Skin epidermis (tissue), 12 donors: ENCODE measurements at regions not wholly inside any gene's neighbourhood (a gene's known extent, or its start where the extent isn't known, plus 50 kb on each side); places are given as distances from the start of the nearest gene placed in this dataset.

Experiments used
- H3K27ac ChIP-seq, 21 experiments: fragments of 200-600 bp; sonication (generic) in 11 of 21; one replicate each; pipeline ENCODE4 v1.5.0; 2020; ENCODE audit warnings: mild to moderate bottlenecking in 3 of 21, inconsistent platforms in 2 of 21, moderate library complexity in 2 of 21
- H3K4me3 ChIP-seq, 7 experiments: fragments of 200-600 bp; sonication (generic) in 2 of 7; one replicate each; pipeline ENCODE4 v1.5.0; 2020; ENCODE audit warnings: inconsistent platforms in 2 of 7, mild to moderate bottlenecking in 2 of 7, moderate library complexity in 1 of 7

- Histone ChIP-seq H3K27ac (no peak overlapping the region), H3K4me3 (no peak overlapping the region)
Observed at GRCh38 chr9:119477197-119477596, 108.0 kb upstream of the BRINP1 start.

GRCh38 chr9:119458068-119458467 lies 88.8 kb upstream of the BRINP1 start:
- Histone ChIP-seq H3K4me3 (no peak overlapping the region), H3K27ac (no peak overlapping the region)

DNA sequence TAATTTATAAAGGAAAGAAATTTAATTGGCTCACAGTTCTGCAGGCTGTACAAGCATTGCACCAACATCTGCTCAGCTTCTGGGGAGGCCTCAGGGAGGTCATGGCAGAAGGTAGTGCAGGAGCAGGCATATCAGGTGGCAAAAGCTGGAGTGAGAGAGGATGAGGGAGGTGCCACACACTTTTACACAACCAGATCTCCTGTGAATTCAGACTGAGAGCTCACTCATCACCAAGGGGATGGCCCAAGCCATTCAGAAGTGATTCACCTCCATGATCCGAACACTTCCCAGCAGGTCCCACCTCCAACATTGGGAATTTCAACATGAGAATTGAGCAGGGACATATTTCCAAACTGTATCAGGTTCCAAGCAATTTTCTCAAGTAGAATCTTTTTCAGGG lies 84.7 kb upstream of the BRINP1 start:
- H3K27ac ChIP-seq: peak overlapping the region in 11 of 21 experiments; percentile 1 to 76 (median 54)

GRCh38 chr9:119453490-119453911 lies 84.3 kb upstream of the BRINP1 start:
- peak overlapping the region in 9 of 21 experiments; percentile 1 to 76 (median 40) for H3K27ac ChIP-seq
- H3K4me3 ChIP-seq: no peak overlapping the region

More for the DNA sequence above, 84.7 kb upstream of the BRINP1 start:
- no peak overlapping the region for H3K4me3 ChIP-seq

DNA sequence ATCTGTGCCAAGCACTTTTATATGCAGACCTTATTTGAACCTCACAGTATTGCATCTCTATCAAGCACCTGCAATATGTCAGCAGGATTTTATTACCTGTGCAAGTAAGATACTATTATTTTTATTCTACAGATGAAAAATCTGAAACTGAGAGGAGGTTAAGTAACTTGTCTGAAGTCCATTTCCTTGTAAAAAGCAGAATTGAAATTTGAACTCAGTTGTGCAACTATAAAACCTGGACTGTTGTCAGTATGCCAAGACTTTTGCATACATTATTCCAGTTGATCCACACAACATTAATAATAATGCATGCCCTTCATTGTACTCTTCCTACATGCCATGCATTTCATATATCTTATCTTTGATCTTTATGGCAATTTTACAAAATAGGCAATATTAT lies 82.2 kb upstream of the BRINP1 start:
- no peak overlapping the region for H3K4me3 ChIP-seq
- no peak overlapping the region for H3K27ac ChIP-seq

DNA sequence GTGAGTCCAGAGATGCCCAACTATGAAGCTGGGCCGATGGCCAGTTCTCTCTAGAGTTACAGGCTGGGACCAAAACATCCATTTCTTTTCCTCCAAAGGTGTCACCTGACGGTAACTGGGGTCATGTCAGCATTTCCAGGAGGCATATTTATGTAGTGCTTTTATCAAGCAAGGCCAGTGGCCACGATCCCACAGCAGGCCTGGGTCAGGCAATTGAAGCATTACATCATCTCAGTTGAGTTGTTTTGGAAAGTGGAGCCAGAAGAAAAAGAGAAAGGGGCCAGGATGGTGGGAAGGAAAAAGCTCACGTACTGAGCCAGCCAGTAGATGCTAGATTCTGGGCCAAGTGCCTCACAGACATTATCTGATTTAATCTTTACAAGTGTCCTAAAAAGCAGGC lies 73.9 kb upstream of the BRINP1 start:
- no peak overlapping the region for H3K27ac ChIP-seq

GRCh38 chr9:119441832-119442231 lies 72.6 kb upstream of the BRINP1 start:
- H3K27ac ChIP-seq: no peak overlapping the region
- H3K4me3 ChIP-seq: no peak overlapping the region

More for the DNA sequence above, 73.9 kb upstream of the BRINP1 start:
- H3K4me3 ChIP-seq: no peak overlapping the region

GRCh38 chr9:119441338-119441737 lies 72.1 kb upstream of the BRINP1 start:
- H3K4me3 ChIP-seq: no peak overlapping the region

DNA sequence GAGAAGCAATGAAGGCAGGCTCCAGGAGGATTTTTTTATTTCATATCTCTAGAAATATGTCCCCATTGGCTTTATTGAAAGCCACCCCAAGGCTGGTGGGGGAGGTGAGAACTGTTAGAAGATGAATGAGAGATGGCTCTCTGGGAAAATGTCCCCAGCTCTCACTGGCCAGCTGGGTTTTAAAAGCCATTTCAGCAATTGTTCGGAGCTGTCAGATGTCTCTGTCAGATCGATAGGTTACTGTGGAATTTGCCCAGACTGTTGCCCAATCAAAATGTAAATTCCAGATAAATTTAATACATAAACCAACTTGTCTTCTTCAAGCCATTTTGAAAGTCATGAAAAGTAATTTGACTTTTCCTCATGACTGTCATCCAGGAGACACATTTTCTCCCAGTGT lies 67.0 kb upstream of the BRINP1 start:
- no peak overlapping the region for H3K27ac ChIP-seq

More at GRCh38 chr9:119441338-119441737, 72.1 kb upstream of the BRINP1 start:
- no peak overlapping the region for H3K27ac ChIP-seq

GRCh38 chr9:119435076-119435475 lies 65.8 kb upstream of the BRINP1 start:
- Histone ChIP-seq H3K4me3 (no peak overlapping the region), H3K27ac (no peak overlapping the region)

More for the DNA sequence above, 67.0 kb upstream of the BRINP1 start:
- no peak overlapping the region for H3K4me3 ChIP-seq

DNA sequence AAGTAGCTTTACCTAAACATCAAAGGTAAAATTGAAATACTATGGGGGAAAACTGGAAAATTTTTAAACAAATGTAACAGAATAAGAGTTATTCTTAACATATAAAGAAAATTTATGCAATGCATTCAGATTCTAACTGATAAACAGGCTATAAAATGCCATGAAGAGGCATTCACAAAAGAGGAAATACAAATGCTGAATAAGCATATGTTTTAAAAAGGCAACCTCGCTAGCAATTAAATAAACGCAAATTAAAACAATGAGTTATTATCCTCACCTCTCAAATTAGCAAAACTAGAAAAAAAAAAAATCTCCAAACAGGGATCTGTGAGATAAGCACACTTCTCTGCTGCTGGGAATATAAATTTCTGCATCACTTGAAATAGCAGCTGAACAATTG lies 63.2 kb upstream of the BRINP1 start:
- Histone ChIP-seq H3K4me3 (no peak overlapping the region), H3K27ac (no peak overlapping the region)

GRCh38 chr9:119429302-119429701 lies 60.1 kb upstream of the BRINP1 start:
- Histone ChIP-seq H3K4me3 (no peak overlapping the region), H3K27ac (no peak overlapping the region)

DNA sequence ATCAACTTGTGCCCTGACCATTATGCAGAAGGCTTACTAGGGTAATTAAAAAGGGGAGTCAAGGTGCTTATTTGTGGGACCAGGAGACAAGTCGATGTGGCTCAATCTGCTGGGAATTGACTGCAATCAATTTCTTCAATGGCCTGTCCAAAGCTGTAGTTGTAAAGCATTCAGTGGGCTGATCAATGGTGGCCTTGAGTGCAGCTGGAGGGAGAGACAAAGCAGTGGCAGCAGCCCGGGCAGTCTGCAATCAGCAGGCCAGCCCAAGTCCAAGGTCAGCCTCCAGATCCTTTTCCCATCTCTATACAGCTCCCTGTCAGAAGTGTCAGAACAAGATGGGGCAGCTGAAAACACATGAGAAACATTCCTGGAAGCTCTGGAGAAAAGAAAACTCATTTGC lies 51.0 kb upstream of the BRINP1 start:
- H3K4me3 ChIP-seq: no peak overlapping the region
- no peak overlapping the region for H3K27ac ChIP-seq
